Esophagus muscularis mucosa (tissue), 4 donors: ENCODE measurements at regions not wholly inside any gene's neighbourhood (a gene's known extent, or its start where the extent isn't known, plus 50 kb on each side); places are given as distances from the start of the nearest gene placed in this dataset.

Source experiments
- DNase-seq: peaks from one replicate; pipeline ENCODE4 v3.0.0-alpha.2; 2017; ENCODE audit errors: extremely low spot score
- H3K27ac ChIP-seq, 4 donors: fragments of 200-600 bp; sonication (generic); replicated peaks in 1 of 4; 1 replicate in 3 of 4; 2 replicates in 1 of 4; pipeline ENCODE4 v1.5.1; 2016 to 2019; ENCODE audit warnings: mild to moderate bottlenecking in 1 of 4
- H3K27me3 ChIP-seq, 4 donors: fragments of 200-600 bp; sonication (generic); one replicate each; pipeline versions ENCODE4 v1.5.1 to v1.6.0; 2016 to 2019
- H3K36me3 ChIP-seq, 4 donors: fragments of 200-600 bp; sonication (generic); one replicate each; pipeline ENCODE4 v1.5.1; 2016 to 2019
- H3K4me1 ChIP-seq, 4 donors: fragments of 200-600 bp; sonication (generic); one replicate each; pipeline ENCODE4 v1.5.1; 2016 to 2019
- H3K4me3 ChIP-seq, 4 donors: fragments of 200-600 bp; sonication (generic); 1 replicate in 2 of 4; 2 replicates in 2 of 4; pipeline ENCODE4 v1.5.1; 2016 to 2019; ENCODE audit warnings: mild to moderate bottlenecking in 4 of 4, moderate library complexity in 1 of 4
- H3K9me3 ChIP-seq, 4 donors: fragments of 200-600 bp; sonication (generic); 1 replicate in 3 of 4; 2 replicates in 1 of 4; pipeline ENCODE4 v1.5.1; 2016 to 2019
- EP300 ChIP-seq: sonication (generic); formaldehyde crosslinking; IDR thresholded peaks from one replicate; pipeline ENCODE4 v1.6.1; 2017; ENCODE audit warnings: antibody characterized with exemption
- POLR2A ChIP-seq: fragments of 450-650 bp; IDR thresholded peaks from one replicate; pipeline ENCODE4 v1.6.1; 2017; ENCODE audit warnings: antibody characterized with exemption, moderate library complexity, mild to moderate bottlenecking, low read depth
- POLR2AphosphoS5 ChIP-seq, 2 donors: sonication (generic); formaldehyde crosslinking; IDR thresholded peaks; one replicate each; pipeline ENCODE4 v1.6.1; 2017; ENCODE audit warnings: antibody characterized with exemption in 2 of 2
- WGBS: methylation state at CpG from one replicate; pipeline ENCODE4 v1.1.5; 2018; 5-methylcytosine and 5-hydroxymethylcytosine counted together
- intact Hi-C: fragments of 100-400 bp; cut with DNase I; formaldehyde crosslinking; loops from one replicate; pipeline ENCODE4 v1.15.1; 2023
- TF ChIP-seq, protein P1 (sequence below), 3 experiments: fragments of 200-600 bp in 2 of 3; fragments of 450-650 bp in 1 of 3; sonication (generic) in 2 of 3; IDR thresholded peaks; one replicate each; pipeline ENCODE4 v1.5.1; 2017 to 2019; ENCODE audit warnings: antibody characterized with exemption in 3 of 3, mild to moderate bottlenecking in 2 of 3, moderate library complexity in 1 of 3

DNA sequence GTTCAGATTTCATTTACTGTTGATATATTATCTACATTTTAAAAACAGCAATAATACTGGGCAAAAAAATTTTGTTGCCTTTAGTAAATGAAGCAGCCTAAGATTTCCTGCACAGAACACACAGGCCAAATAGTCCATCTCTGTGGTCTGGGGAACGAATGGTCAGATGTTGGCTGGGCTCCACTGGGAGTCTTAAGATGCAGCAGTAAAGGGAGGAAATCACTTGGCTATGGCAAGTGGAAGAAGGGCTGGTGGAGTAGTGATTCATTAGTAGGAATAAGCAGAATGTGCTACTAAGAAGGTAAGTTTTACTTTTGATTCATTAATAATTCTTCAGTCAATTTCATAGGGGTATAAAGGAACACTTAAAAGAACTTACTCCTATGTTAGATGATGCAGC lies 91.1 kb upstream of the ARRDC3 start:
- Histone ChIP-seq H3K36me3 (no peaks in the 10 kb centered on the region), H3K4me3 (no peak overlapping the region), H3K27ac (no peak overlapping the region), H3K9me3 (no peaks in the 10 kb centered on the region), H3K4me1 (no peaks in the 10 kb centered on the region), H3K27me3 (no peaks in the 10 kb centered on the region)
- no peak for DNase-seq
- 41% methylated on average over 1 of the region's 1 CpG for WGBS
- intact Hi-C loops, result no loop called here
- TF ChIP-seq EP300 (no peak), POLR2A (no peak), POLR2AphosphoS5 (IDR thresholded peaks at IDR 0.05) (no peak)
- TF ChIP-seq, protein P1, sequence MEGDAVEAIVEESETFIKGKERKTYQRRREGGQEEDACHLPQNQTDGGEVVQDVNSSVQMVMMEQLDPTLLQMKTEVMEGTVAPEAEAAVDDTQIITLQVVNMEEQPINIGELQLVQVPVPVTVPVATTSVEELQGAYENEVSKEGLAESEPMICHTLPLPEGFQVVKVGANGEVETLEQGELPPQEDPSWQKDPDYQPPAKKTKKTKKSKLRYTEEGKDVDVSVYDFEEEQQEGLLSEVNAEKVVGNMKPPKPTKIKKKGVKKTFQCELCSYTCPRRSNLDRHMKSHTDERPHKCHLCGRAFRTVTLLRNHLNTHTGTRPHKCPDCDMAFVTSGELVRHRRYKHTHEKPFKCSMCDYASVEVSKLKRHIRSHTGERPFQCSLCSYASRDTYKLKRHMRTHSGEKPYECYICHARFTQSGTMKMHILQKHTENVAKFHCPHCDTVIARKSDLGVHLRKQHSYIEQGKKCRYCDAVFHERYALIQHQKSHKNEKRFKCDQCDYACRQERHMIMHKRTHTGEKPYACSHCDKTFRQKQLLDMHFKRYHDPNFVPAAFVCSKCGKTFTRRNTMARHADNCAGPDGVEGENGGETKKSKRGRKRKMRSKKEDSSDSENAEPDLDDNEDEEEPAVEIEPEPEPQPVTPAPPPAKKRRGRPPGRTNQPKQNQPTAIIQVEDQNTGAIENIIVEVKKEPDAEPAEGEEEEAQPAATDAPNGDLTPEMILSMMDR (IDR thresholded peaks at IDR 0.05), result no peak

DNA sequence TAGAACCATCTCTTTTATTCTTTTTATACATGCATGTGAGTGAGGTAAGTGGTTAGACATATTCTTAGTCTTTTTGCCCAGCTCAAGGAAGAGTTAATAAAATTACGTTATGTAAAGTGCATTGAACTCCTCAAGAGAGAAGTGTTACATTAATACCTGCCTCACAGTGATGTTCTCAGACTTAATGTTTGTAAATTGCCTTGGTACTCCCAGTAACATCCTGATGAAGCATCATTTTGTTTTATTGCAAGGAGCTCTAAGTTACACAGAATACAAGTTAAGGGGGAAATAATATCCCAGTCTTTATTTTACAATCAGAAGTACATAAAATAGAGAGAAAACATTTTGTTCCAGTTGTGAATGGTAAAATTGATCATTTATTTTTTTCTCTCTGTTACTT lies 89.5 kb upstream of the ARRDC3 start:
- no peak overlapping the region for H3K4me3 ChIP-seq
- intact Hi-C loops, result no loop called here
- DNase-seq, result no peak
- no peak overlapping the region for H3K27ac ChIP-seq
- WGBS, result 69% methylated on average over 1 of the region's 1 CpG
- no peaks in the 10 kb centered on the region for H3K36me3 ChIP-seq
- TF ChIP-seq, protein P1 (IDR thresholded peaks at IDR 0.05), result no peak
- TF ChIP-seq EP300 (no peak), POLR2AphosphoS5 (IDR thresholded peaks at IDR 0.05) (no peak), POLR2A (no peak)
- no peaks in the 10 kb centered on the region for H3K4me1 ChIP-seq
- no peaks in the 10 kb centered on the region for H3K27me3 ChIP-seq
- H3K9me3 ChIP-seq, result no peaks in the 10 kb centered on the region

- Histone ChIP-seq H3K4me3 (no peak overlapping the region), H3K36me3 (no peaks in the 10 kb centered on the region), H3K4me1 (no peaks in the 10 kb centered on the region), H3K9me3 (no peaks in the 10 kb centered on the region), H3K27me3 (no peaks in the 10 kb centered on the region), H3K27ac (peak overlapping the region in 1 of 4 donors; percentile 34)
- TF ChIP-seq, protein P1 (IDR thresholded peaks at IDR 0.05), result no peak
- no peak for TF ChIP-seq POLR2AphosphoS5 (IDR thresholded peaks at IDR 0.05)
- no peak for DNase-seq
- 78% methylated on average over 10 of the region's 10 CpGs for WGBS
- intact Hi-C loops, result no loop called here
Observed at GRCh38 chr5:91469517-91470165, 86.5 kb upstream of the ARRDC3 start.

- H3K4me1 ChIP-seq, result no peaks in the 10 kb centered on the region
- no peak for DNase-seq
- H3K4me3 ChIP-seq, result no peak overlapping the region
- no peaks in the 10 kb centered on the region for H3K9me3 ChIP-seq
- 68% methylated on average over 7 of the region's 7 CpGs for WGBS
- intact Hi-C loops, result no loop called here
- H3K27me3 ChIP-seq, result no peaks in the 10 kb centered on the region
- H3K36me3 ChIP-seq, result no peaks in the 10 kb centered on the region
- TF ChIP-seq POLR2AphosphoS5 (IDR thresholded peaks at IDR 0.05) (no peak), POLR2A (no peak)
- H3K27ac ChIP-seq, result peak overlapping the region in 1 of 4 donors; percentile 34
Observed at GRCh38 chr5:91468651-91469422, 85.7 kb upstream of the ARRDC3 start.

GRCh38 chr5:91464886-91465646 lies 81.9 kb upstream of the ARRDC3 start:
- WGBS, result 93% methylated on average over 4 of the region's 4 CpGs
- H3K27ac ChIP-seq, result no peak overlapping the region

More at GRCh38 chr5:91464886-91465646, 81.9 kb upstream of the ARRDC3 start:
- H3K27me3 ChIP-seq, result no peaks in the 10 kb centered on the region
- TF ChIP-seq, protein P1 (IDR thresholded peaks at IDR 0.05), result no peak
- no peak for TF ChIP-seq POLR2A
- H3K36me3 ChIP-seq, result no peaks in the 10 kb centered on the region
- H3K9me3 ChIP-seq, result no peaks in the 10 kb centered on the region
- H3K4me1 ChIP-seq, result no peaks in the 10 kb centered on the region
- intact Hi-C loops, result no loop called here
- no peak for DNase-seq
- H3K4me3 ChIP-seq, result no peak overlapping the region
